ENCODE measurements at regions not wholly inside any gene's neighbourhood (a gene's known extent, or its start where the extent isn't known, plus 50 kb on each side); places are given as distances from the start of the nearest gene placed in this dataset.
"Not testable (repeated sequence)": the region's sequence is repeated elsewhere in the genome, so short reads cannot be mapped to it uniquely, and the experiment has no call there.

DNA sequence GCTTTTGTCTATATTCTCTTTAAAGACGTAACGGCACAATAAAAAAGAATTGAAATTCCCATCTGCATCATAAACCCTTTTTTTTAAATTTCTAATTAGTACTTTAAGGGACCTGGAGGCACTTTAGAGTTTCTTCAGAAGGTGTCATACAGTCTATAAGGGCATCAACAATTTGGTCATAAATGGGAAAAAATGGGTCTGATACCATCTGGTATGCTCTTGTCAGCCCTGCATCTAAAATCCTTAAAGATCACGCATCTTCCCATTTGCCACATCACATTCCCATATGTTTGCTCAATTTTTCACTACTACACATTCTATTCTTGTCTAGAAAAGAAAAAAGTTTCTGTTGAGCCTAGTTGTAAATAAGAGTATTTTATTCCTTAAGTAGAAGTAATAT is 53.8 kb downstream of the COX7C start:
- no peak for DNase-seq (ENCODE audit: low read depth in 2 of 2)

DNA sequence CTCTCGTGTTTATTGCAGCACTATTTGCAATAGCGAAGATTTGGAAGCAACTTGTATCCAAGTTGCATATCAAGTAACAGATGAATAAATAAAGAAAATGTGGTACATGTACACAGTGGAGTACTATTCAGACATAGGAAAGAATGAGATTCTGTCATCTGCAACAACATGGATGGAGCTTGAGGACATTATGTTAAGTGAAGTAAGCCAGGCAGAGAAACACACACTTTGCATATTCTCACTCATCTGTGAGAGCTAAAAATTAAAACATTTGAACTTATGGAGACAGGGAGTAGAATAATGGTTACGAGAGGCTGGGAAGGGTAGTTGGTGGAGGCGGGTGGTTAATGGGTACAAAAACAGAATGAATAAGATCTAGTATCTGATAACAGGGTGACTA is 56.3 kb downstream of the COX7C start:
- no peak for DNase-seq (ENCODE audit: low read depth in 2 of 2)

DNA sequence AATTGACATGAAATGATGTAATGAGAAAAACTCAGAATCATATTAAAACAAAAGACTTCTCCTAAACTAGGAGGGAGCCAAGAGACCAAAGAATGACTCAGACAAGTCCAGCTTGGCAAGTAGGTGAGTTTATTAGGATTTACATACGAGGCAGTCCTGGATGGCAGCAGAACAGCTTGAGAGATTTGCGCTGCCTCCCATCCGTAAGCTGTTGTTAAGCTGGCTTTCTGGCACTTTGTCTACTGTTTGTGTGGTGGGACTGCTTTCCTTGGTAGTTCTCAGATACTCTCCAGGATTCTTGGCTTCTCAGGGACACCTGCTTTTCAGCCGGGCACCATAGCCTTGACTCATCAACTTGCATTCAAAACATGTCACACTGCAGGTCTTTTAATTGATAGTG is 57.6 kb downstream of the COX7C start:
- DNase-seq (ENCODE audit: low read depth in 2 of 2) = no peak

DNA sequence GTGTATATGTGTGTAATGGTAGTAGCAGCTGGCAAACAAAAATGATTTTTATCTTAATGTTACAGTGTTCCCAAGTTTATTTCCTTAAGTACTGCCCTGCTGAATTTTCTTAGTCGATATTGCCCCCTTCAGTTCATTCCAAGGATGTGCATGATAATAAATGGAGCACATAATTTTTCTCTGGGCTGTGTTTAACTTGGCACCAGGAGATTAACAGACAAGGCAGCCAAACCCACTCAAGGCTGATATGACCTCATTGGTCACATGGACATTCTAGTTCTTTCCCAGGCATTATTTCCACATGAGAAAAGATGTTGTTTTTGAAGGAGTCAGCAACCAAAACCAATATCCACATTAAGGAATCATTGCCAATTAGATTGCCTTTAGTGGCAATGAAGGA is 61.8 kb downstream of the COX7C start:
- DNase-seq (ENCODE audit: low read depth in 2 of 2) = no peak

DNA sequence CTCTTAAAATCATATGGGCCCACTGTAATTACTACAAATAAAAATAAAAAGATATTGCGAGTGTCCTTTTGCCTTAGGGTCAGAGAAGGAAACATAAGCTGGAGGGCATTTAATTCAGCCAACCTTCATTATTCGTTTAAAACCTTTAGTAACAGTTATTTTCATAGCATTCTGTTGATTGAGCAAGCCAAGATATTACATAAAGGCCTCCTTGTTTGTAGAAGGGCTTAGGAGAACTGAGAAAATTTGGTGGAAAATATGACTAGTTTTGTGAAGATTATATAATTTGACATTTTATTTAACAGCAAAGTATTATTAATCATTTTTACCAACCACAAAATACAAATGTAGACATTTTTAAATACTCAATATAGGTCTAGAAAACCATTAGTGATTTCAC is 62.2 kb downstream of the COX7C start:
- DNase-seq (ENCODE audit: low read depth in 2 of 2) = no peak

DNA sequence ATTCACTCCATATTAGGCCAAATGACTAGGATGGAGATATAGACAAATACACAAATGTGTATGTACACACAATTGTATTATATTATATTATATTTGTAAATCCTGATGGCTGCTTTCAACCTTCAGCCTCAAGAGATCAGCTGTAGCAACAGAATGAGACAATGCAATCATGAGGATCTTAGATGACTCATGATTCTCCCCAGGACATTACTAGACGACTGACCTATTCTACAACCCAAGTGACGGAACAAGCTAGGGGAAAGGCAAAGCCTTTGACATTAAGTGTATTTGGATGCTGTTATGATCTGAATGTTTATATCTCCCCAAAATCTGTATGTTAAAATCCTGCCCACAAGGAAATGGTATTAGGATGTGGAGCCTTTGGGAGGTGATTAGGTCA is 66.5 kb downstream of the COX7C start:
- DNase-seq (ENCODE audit: low read depth in 2 of 2) = no peak

DNA sequence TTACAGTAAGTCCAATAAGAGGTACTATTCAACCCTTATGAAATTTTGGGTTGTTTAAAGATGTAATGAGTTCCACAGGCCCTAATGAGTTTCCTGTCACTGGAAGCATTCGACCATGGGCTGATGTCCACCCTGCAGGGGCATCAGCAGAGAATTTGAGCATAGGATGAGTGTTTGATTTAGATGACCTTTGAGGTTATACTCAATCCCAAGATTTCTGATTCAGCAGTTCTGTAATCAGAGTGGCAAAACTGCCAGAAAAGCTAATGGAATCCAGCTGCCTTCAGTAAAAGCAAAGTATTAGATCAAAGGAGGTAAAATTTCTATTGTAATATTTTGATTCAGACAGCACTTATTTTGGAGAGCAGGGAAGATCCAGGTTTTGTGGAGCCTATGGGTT is 68.3 kb downstream of the COX7C start:
- no peak for DNase-seq (ENCODE audit: low read depth in 2 of 2)

DNA sequence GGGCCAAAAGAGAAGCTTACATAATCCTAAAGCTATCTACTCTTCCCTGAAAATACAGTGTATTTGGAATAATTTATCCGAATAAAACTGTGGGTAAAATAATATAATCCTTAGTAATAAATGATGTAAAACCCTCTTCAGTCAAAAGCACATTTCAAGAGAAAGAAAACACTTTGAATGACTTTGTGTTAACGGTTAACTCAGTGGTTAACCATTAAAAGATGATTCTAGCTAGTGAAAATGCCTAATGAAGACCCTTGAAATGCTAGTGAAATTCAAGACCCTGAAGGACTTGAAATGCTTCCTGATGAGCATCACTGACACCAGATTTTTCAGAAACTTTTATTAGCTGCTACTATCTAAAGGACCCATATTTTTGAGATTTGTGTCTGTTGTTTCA is 70.7 kb downstream of the COX7C start:
- DNase-seq (ENCODE audit: low read depth in 2 of 2) = no peak

DNA sequence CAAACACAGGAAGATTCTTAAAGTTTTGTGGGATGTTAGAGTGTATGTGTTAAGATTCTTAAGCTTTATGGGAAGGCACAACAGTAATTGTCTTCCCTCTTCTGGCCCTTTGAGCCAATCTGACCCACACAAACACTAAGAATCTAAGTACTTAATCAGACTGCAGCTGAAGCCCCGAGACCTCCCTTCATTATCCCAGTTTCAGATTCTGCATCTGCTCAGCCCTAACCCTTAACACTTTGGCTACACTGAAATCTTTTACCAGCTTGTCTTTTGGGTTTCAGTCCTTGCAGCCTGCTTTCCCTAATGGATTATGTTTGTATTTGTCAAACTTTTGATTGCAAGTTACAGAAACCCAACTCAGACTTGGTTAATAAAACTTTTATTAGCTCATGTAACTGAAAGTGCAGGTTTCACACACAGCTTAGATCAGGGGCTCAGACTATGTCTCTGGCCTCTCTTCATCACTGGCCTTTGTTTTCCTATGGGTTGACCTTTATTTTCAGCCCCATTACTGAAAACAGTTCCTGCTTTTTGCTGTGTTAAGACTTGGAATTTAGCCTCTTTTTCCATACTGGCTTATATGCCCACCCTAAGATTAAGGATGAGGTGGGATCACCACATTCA is 71.5 kb downstream of the COX7C start:
- DNase-seq (ENCODE audit: low read depth in 2 of 2) = no peak

DNA sequence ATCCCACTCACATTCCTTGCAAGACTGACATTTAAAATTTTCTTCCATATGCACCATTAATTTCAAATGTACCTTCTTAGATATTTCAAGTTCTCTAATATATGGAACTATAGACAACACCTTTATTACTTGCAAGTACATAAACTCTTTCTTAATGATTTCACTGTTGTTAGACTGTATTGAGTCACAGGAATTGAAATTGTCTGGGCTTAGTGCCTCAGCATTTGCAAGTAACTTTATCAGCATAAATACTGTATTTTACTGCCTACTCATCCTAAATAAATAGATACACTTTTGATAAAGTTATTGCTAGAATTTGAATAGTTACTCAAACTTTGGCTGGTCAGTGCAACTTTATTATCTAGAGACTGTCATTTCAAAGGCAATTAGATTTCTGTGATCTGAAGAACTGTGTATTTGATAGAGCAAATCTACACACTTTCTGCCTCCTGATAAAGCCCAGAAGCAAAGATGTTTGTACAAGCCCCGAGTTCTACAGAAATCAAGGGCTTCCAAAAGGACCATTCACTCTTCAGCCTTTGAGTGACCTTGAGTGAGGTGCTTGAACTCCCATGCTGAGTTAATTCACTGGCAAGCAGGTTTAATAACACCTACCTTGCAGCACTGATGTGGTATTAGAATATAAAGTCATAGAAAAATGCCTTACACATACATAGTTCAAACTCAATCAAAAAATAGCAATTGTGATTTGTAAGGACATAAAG is 91.6 kb downstream of the COX7C start:
- DNase-seq (ENCODE audit: low read depth in 2 of 2) = no peak

DNA sequence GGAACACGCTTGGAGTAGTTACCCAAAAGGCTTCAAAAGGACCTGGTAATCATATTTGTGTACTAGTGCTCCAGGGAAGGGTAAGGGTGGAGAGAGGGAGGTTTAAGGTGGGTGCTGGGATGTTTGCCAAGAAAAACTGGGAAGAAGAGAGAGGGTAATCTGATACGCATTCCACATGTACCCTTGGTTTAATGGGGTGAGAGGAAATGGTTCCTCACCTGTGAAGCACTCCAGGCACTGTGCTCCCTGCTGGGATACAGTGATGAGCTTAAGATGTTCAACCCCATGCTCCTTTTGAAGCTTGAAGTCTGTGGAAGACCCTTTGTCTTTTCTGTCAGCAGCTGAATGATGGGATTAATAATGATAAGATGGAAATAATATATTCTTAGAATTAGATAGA is 98.4 kb downstream of the COX7C start:
- no peak for DNase-seq (ENCODE audit: low read depth in 2 of 2)

DNA sequence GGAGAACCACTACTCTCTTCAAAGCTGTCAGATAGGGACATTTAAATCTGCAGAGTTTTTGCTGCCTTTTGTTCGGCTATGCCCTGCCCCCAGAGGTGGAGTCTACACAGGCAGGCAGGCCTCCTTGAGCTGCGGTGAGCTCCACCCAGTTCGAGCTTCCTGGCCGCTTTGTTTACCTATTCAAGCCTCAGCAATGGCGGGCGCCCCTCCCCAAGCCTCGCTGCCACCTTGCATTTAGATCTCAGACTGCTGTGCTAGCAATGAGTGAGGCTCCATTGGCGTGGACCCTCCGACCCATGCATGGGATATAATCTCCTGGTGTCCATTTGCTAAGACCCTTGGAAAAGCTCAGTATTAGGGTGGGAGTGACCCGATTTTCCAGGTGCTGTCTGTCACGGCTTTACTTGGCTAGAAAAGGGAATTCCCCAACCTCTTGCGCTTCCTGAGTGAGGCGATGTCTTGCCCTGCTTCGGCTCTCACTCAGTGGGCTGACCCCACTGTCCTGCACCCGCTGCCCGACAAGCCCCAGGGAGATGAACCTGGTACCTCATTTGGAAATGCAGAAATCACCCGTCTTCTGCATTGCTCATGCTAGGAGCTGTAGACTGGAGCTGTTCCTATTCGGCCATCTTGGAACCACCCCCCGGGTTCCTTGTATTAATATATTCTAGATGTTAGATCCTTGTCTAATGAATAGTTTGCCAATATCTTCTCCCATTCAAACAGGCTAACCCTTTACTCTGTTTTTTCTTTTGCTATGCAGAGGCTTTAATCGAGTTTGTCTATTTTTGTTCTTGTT is 113.8 kb downstream of the COX7C start:
- not testable (repeated sequence) for DNase-seq (ENCODE audit: low read depth in 2 of 2)

DNA sequence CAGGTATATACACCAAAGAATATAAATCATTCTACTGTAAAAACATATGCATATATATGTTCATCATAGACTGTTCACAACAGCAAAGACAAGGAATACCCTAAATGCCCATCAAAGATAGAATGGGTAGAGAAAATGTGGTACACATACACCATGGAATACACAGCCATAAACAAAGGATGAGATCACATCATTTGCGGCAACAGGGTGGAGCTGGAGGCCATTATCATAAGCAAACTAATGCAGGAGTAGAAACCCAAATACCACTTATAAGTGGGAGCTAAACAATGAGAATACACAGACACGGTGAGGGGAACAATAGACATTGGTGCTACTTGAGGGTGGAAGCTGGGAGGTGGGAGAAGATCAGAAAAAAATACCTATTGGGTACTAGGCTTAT is 117.6 kb downstream of the COX7C start:
- DNase-seq (ENCODE audit: low read depth in 2 of 2) = no peak

DNA sequence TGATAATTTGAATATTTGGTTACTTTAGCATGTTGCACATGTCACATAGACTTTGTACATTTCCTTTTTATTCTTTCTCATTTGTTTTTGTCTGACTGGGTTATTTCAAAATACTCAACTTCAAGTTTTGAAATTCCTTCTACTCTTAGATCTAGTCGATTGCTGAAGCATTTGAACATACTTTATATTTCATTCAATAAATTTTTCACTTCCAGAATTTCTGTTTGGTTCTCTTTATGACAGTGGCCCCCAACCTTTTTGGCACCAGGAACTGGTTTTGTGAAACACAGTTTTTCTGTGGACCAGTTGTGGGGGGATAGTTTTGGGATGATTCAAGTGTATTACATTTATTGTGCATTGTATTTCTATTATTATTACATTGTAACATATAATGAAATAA is 119.8 kb downstream of the COX7C start:
- DNase-seq (ENCODE audit: low read depth in 2 of 2) = no peak

DNA sequence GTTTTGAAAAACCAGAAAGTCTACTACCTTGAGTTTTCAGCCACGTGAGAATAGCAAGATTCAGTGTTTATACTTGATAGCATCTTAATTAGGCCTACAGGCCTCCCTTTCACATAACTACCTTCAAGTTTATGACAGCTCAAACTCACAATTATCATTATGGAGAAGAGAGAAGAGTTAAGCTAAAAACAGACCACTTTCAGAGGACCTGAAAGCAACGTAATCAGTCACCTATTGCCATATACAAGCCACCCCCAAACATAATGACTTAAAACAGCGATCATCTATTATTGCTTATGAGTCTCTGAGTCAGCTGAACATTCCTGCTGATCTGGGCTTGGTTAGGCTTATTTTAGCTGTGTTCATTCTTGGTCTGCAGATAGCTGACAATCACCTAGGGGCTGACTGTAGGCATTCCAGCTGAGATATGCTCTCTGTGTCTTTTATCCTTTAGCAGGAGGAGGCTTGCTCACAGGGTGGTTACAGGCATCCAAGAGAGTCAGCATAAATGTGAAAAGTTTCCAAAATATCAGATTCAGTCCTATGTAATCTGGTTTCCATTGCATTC is 130.9 kb downstream of the COX7C start:
- DNase-seq (ENCODE audit: low read depth in 2 of 2) = no peak

DNA sequence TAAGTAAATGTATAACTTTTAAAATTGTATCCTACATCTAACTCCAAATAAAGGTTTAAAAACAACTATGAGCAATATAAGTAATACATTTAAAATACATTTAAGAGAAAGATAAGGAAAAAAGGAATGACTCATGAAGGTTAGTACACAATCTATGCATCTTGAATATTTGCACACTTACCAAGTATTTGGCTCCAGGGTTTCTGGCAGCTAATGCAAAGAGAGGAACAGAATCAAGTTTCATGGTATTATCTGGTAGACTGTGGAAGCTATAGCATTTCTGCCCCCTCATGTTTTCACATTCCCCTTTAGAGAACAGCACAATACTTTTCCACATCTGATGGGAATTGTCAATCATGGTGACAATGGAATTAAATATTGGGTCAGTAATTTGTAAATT is 132.1 kb downstream of the COX7C start:
- no peak for DNase-seq (ENCODE audit: low read depth in 2 of 2)

DNA sequence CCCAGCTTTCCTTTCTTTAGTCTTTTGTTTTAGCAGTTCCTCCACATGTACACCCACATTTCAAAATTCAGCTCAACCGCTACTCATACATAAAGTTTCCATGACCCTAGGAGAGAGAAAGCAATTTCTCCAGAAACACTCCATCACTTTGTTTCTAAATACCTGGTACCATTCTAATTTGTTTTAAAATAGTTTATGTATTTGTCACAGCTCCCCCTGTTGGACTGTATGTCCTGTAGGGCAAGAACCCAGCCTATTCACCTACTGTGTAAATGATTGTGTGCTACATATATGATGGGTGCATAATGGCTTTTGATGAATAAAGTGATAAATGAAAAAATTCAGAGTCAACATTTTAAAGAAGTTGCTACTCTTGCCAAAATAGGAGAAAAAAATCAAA is 139.1 kb downstream of the COX7C start:
- DNase-seq (ENCODE audit: low read depth in 2 of 2) = no peak

DNA sequence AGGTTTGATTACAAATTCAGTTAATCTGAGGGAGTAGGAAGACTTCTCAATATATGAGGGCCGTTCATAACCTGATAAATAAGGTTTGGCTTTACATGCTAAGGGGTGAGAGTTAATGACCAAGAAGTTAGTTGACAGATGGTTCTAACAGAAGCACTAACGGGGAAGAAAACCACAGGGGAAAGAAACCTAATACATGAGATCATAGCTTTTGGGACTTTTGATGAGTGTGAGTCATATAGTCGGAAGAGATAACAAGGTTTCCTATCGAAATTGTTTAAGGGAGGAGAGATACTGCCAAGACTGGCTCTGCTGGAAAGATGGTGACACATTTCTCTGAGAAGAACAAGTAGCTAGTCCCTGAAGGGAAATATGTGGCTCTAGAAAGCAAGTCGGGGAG is 140.1 kb downstream of the COX7C start:
- DNase-seq (ENCODE audit: low read depth in 2 of 2) = no peak

DNA sequence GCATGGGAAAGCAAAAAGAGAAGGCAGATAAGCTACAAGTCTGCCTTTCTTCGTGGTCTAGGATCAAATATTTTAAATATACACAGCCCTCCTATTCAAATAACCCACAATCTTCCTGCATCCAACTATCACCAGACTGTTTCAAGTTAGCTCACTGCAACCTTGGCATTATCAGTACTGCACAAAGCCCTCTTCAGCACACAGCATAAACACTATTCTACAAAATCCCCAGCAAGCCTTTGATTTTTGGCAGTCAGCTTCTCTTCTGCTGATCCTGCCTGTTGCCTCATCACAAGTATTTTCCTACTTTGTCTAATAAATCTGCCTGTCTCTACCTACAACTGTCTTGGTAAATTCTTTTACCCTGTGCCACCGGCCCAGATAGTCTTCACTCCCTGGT is 142.9 kb downstream of the COX7C start:
- DNase-seq (ENCODE audit: low read depth in 2 of 2) = no peak

DNA sequence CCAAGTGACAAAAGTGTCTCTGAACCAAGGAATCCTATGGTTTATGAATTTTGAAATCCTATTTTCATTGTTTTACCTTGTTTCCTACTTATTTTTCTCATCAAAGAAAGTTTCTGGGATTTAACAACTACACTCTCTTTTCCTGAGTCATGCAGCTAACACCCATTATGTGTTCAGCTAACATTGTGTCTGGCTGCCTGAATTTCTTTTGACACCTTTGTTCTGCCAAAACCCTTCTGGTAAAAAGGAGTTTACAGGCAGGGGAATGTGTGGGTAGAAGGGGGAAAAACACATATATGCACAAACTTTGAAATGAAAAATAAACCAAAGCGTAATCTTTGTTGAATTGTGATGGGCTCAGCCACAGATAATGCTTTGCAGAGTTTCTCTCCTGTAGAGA is 146.2 kb downstream of the COX7C start:
- no peak for DNase-seq (ENCODE audit: low read depth in 2 of 2)

DNA sequence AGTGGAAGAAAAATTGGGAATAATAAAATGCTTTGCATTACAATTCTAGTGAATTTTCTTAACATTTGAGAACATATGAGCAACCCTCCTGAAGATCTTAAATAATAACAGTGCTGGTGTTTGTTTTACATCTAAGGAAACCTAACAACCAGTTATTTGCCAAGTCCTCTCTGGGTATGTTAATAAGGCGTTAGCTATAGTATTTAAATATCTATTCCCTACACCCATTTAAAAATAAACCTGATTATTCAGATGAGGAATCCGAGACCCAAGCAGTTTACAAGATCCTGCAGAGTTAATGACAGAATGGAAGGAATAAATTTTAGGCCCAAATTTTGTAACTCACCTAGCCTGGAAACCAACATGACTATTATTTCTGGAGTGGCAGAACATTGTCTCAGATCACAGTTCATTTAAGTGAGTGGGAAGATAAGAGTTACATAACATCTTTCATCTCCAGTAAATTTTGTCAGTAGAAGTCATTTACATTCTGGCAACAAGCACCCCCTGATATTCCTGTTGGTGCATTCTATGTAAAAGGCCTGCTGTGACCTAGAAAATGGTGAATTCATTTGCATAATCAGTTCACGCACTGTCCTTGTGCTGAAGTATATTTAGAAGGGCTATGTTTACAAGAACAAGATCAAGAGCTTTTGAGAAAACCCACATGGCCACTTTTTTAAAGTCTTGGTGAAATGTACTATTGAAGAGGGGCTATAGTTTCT is 148.2 kb downstream of the COX7C start:
- no peak for DNase-seq (ENCODE audit: low read depth in 2 of 2)

DNA sequence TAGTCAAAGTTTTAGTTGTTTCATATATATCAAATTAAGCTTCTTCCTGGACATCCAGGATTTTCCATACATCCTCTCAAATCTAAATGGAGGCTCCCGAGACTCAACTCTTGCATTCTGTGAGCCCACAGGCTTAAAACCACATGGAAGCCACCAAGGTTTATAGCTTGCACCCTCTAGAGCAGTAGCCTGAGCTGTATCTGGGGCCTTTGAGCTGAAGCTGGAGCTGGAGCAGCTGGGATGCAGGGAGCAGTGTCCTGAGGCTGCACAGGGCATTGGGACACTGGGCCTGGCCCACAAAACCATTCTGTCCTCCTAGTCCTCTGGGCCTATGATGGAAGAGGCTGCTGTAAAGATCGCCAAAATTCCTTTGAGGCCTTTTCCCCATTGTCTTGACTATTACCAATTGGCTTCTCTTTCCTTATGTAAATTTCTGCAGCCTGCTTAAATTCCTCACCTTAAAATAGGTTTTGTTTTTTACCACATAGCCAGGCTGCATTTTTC is 151.0 kb downstream of the COX7C start:
- no peak for DNase-seq (ENCODE audit: low read depth in 2 of 2)
